AG08395 (cell line): ENCODE measurements at regions not wholly inside any gene's neighbourhood (a gene's known extent, or its start where the extent isn't known, plus 50 kb on each side); places are given as distances from the start of the nearest gene placed in this dataset.

Experiments used
- DNase-seq: peaks from one replicate; pipeline ENCODE4 v3.0.0; 2012; ENCODE audit warnings: mixed read lengths, low spot score

GRCh38 chr7:85781606-85782005 is 594.8 kb upstream of the SEMA3D start:
- no peak for DNase-seq

- DNase-seq: no peak
Observed at GRCh38 chr7:85776691-85777345, 590.0 kb upstream of the SEMA3D start.

GRCh38 chr7:85775431-85775830 is 588.6 kb upstream of the SEMA3D start:
- no peak for DNase-seq

- DNase-seq: no peak
Observed at GRCh38 chr7:85774986-85775385, 588.1 kb upstream of the SEMA3D start.

- peak; percentile 58 for DNase-seq
Observed at GRCh38 chr7:85773116-85773728, 586.4 kb upstream of the SEMA3D start.

GRCh38 chr7:85771516-85771915 is 584.7 kb upstream of the SEMA3D start:
- DNase-seq: no peak

GRCh38 chr7:85770332-85770731 is 583.5 kb upstream of the SEMA3D start:
- DNase-seq: peak; percentile 17

GRCh38 chr7:85765698-85766298 is 578.9 kb upstream of the SEMA3D start:
- DNase-seq: no peak

GRCh38 chr7:85764034-85764433 is 577.2 kb upstream of the SEMA3D start:
- no peak for DNase-seq

- DNase-seq: no peak
Observed at GRCh38 chr7:85757348-85757747, 570.5 kb upstream of the SEMA3D start.

- DNase-seq: peak; percentile 51
Observed at GRCh38 chr7:85750454-85750949, 563.6 kb upstream of the SEMA3D start.

- DNase-seq: no peak
Observed at GRCh38 chr7:85749696-85750453, 563.0 kb upstream of the SEMA3D start.

- DNase-seq: no peak
Observed at GRCh38 chr7:85748861-85749260, 562.0 kb upstream of the SEMA3D start.

GRCh38 chr7:85737426-85737825 is 550.6 kb upstream of the SEMA3D start:
- DNase-seq: no peak

GRCh38 chr7:85736085-85736484 is 549.2 kb upstream of the SEMA3D start:
- no peak for DNase-seq

- no peak for DNase-seq
Observed at GRCh38 chr7:85734823-85735222, 548.0 kb upstream of the SEMA3D start.

GRCh38 chr7:85733169-85733915 is 546.5 kb upstream of the SEMA3D start:
- DNase-seq: no peak

- DNase-seq: no peak
Observed at GRCh38 chr7:85730012-85730411, 543.2 kb upstream of the SEMA3D start.

GRCh38 chr7:85725026-85725425 is 538.2 kb upstream of the SEMA3D start:
- DNase-seq: no peak

- DNase-seq: peak; percentile 62
Observed at GRCh38 chr7:85719981-85720953, 533.4 kb upstream of the SEMA3D start.

- no peak for DNase-seq
Observed at GRCh38 chr7:85716353-85716752, 529.5 kb upstream of the SEMA3D start.
